K562 (cell line): ENCODE measurements at regions not wholly inside any gene's neighbourhood (a gene's known extent, or its start where the extent isn't known, plus 50 kb on each side); places are given as distances from the start of the nearest gene placed in this dataset.

Experiments used
- ATAC-seq: fragments of 200-7000 bp; cut with Tn5 transposase; 3 replicates; pipeline ENCODE4 v1.9.1; 2020; ENCODE audit warnings: moderate library complexity
- BruUV-seq: library from RNA; stranded (reverse); fragments of 400-500 nt; replicated peaks from 2 replicates; lab custom pipeline; 2021; lab: Mats Ljungman, UMichigan
- CTCF ChIA-PET: fragments of 300-600 bp; formaldehyde crosslinking; extraction: SDS; loops from one replicate; lab custom pipeline; 2021; ENCODE audit warnings: low intra/inter-chr PET ratio; lab: Yijun Ruan, JAX
- POLR2A ChIA-PET: fragments of 300-600, 350-650 bp; sonication (Branson Sonifier 250); formaldehyde crosslinking; extraction: SDS; loops from one replicate; lab custom pipeline; 2021; ENCODE audit warnings: antibody characterized with exemption, inconsistent platforms; lab: Yijun Ruan, JAX
- DNase-seq, 4 experiments: peaks; one replicate each; pipeline versions ENCODE4 v3.0.0 to v3.0.0-alpha.2; 2011 to 2018; ENCODE audit warnings: low spot score in 3 of 4, mixed read lengths in 3 of 4; ENCODE audit errors: extremely low read depth in 1 of 4
- FAIRE-seq: peaks from 2 replicates; lab custom pipeline; 2011; peaks lifted over from hg19 to GRCh38; lab: Jason Lieb, UNC
- H2AFZ ChIP-seq: 2 replicates; pipeline ENCODE4 v1.6.0; 2011; ENCODE audit warnings: low read depth, low read length, control low read depth, inconsistent platforms
- H3K27ac ChIP-seq: fragments of 200-600 bp; 3 replicates; pipeline ENCODE4 v1.8.0; 2011; ENCODE audit warnings: low read depth, mild to moderate bottlenecking, control low read depth, inconsistent platforms, low read length, moderate library complexity, mixed read lengths; ENCODE audit errors: extremely low read depth
- H3K27me3 ChIP-seq, 2 experiments: fragments of 300-600 bp in 1 of 2; 2 replicates in 1 of 2; 3 replicates in 1 of 2; pipeline versions ENCODE4 v1.6.0 to v1.8.0; 2011; ENCODE audit warnings: inconsistent platforms in 2 of 2, low read length in 2 of 2, mild to moderate bottlenecking in 1 of 2, mixed read lengths in 1 of 2, moderate library complexity in 1 of 2; ENCODE audit not compliant: control insufficient read depth in 2 of 2, insufficient read depth in 2 of 2
- H3K36me3 ChIP-seq: fragments of 300-600 bp; 3 replicates; pipeline ENCODE4 v1.8.0; 2011; ENCODE audit warnings: mild to moderate bottlenecking, low read length, inconsistent platforms; ENCODE audit not compliant: control insufficient read depth, insufficient read depth
- H3K4me1 ChIP-seq, 2 experiments: fragments of 200-600 bp in 1 of 2; replicated peaks in 1 of 2; 2 replicates in 1 of 2; 3 replicates in 1 of 2; pipeline versions ENCODE4 v1.5.1 to v1.8.0; 2011; ENCODE audit warnings: inconsistent platforms in 2 of 2, low read length in 2 of 2, mild to moderate bottlenecking in 1 of 2, mixed read lengths in 1 of 2, moderate library complexity in 1 of 2; ENCODE audit not compliant: control insufficient read depth in 2 of 2, insufficient read depth in 2 of 2
- H3K4me2 ChIP-seq: 2 replicates; pipeline ENCODE4 v1.6.1; 2011; ENCODE audit warnings: low read length, control low read depth, inconsistent platforms, mixed read lengths; ENCODE audit not compliant: insufficient read depth
- H3K4me3 ChIP-seq: fragments of 200-600 bp; sonication (generic), shearing (Covaris generic); 2 replicates; pipeline ENCODE4 v1.5.1; 2016; ENCODE audit warnings: control low read depth, inconsistent platforms
- H3K79me2 ChIP-seq: fragments of 200-600 bp; 3 replicates; pipeline ENCODE4 v1.8.0; 2011; ENCODE audit warnings: low read length, inconsistent platforms; ENCODE audit not compliant: control insufficient read depth, insufficient read depth
- H3K9ac ChIP-seq, 2 experiments: 2 replicates each; pipeline versions ENCODE4 v1.6.0 to v1.6.1; 2011; ENCODE audit warnings: low read depth in 2 of 2, low read length in 2 of 2, control low read depth in 1 of 2, inconsistent platforms in 1 of 2, mild to moderate bottlenecking in 1 of 2, mixed read lengths in 1 of 2; ENCODE audit not compliant: insufficient read depth in 1 of 2
- H3K9me1 ChIP-seq: one replicate; pipeline ENCODE4 v1.6.0; 2011; ENCODE audit warnings: inconsistent platforms, mild to moderate bottlenecking, low read length, moderate library complexity; ENCODE audit not compliant: control insufficient read depth, insufficient read depth
- H3K9me3 ChIP-seq: replicated peaks from 2 replicates; pipeline ENCODE4 v1.5.1; 2011; ENCODE audit warnings: low read depth, low read length, inconsistent platforms; ENCODE audit not compliant: control insufficient read depth, insufficient read depth
- H4K20me1 ChIP-seq: replicated peaks from 2 replicates; pipeline ENCODE4 v1.6.1; 2011; ENCODE audit warnings: low read length, inconsistent platforms, mixed read lengths; ENCODE audit not compliant: control insufficient read depth, insufficient read depth
- CEBPZ ChIP-seq: fragments of 150-350 bp; IDR thresholded peaks from 2 replicates; pipeline ENCODE4 v1.6.1; 2014; ENCODE audit warnings: low read depth, mild to moderate bottlenecking, low read length, borderline replicate concordance
- DMBX1 ChIP-seq: fragments of 250-450 bp; sonication (Bioruptor Pico); IDR thresholded peaks from 2 replicates; pipeline ENCODE4 v1.8.0; 2022; ENCODE audit warnings: inconsistent platforms, mild to moderate bottlenecking, moderate library complexity, borderline replicate concordance
- ZNF140 ChIP-seq: fragments of 250-450 bp; sonication (Bioruptor Pico); IDR thresholded peaks from 2 replicates; pipeline ENCODE4 v1.8.0; 2021; ENCODE audit warnings: moderate library complexity, mild to moderate bottlenecking, inconsistent platforms
- WGBS: fragments of 100-300 bp; shearing (Covaris generic); methylation state at CpG from one replicate; pipeline ENCODE4 v1.1.6; 2016; ENCODE audit warnings: low coverage, mixed read lengths; ENCODE audit not compliant: insufficient coverage; ENCODE audit errors: missing lambda C conversion rate; 5-methylcytosine and 5-hydroxymethylcytosine counted together
- in situ Hi-C: fragments of 300-500 bp; cut with MboI; formaldehyde crosslinking; loops from 4 replicates; pipeline ENCODE4 v1.15.0; 2018; ENCODE audit warnings: inconsistent platforms, mixed read lengths
- intact Hi-C: fragments of 100-400 bp; cut with micrococcal nuclease; formaldehyde crosslinking; loops from 2 replicates; pipeline ENCODE4 v1.14.2; 2022
- TF ChIP-seq, protein P1 (sequence below): sonication (generic); formaldehyde crosslinking; IDR thresholded peaks from 2 replicates; pipeline ENCODE4 v1.8.1; 2023; ENCODE audit warnings: mild to moderate bottlenecking, missing genetic modification reagents
- TF ChIP-seq, protein P2 (sequence below): sonication (generic); formaldehyde crosslinking; IDR thresholded peaks from 2 replicates; pipeline ENCODE4 v1.8.0; 2022; ENCODE audit warnings: missing genetic modification reagents, mild to moderate bottlenecking, borderline replicate concordance
- TF ChIP-seq, protein P3 (sequence below): sonication (generic); formaldehyde crosslinking; IDR thresholded peaks from 2 replicates; pipeline ENCODE4 v1.8.1; 2023; ENCODE audit warnings: mild to moderate bottlenecking, missing genetic modification reagents

- Histone ChIP-seq H3K9me1 (no peaks in the 10 kb centered on the region), H3K79me2 (no peaks in the 10 kb centered on the region), H4K20me1 (no peaks in the 10 kb centered on the region), H2AFZ (no peak overlapping the region), H3K4me2 (no peak overlapping the region), H3K4me3 (no peak overlapping the region), H3K9ac (no peak overlapping the region), H3K27ac (no peak overlapping the region), H3K27me3 (no peaks in the 10 kb centered on the region), H3K36me3 (no peaks in the 10 kb centered on the region), H3K9me3 (no peaks in the 10 kb centered on the region), H3K4me1 (no peaks in the 10 kb centered on the region)
- no TSS peak for BruUV-seq
- no peak for DNase-seq
- no peak for FAIRE-seq
- WGBS, result 0% methylated on average over 7 of the region's 7 CpGs
- no peak for ATAC-seq
- CTCF ChIA-PET, result no interaction called here
- in situ Hi-C loops, result no loop called here
- intact Hi-C loops, result no loop called here
- POLR2A ChIA-PET, result no interaction called here
- TF ChIP-seq CEBPZ, result no peak
- no peak for TF ChIP-seq DMBX1 (CRISPR knock-in tag)
- TF ChIP-seq, protein P1, sequence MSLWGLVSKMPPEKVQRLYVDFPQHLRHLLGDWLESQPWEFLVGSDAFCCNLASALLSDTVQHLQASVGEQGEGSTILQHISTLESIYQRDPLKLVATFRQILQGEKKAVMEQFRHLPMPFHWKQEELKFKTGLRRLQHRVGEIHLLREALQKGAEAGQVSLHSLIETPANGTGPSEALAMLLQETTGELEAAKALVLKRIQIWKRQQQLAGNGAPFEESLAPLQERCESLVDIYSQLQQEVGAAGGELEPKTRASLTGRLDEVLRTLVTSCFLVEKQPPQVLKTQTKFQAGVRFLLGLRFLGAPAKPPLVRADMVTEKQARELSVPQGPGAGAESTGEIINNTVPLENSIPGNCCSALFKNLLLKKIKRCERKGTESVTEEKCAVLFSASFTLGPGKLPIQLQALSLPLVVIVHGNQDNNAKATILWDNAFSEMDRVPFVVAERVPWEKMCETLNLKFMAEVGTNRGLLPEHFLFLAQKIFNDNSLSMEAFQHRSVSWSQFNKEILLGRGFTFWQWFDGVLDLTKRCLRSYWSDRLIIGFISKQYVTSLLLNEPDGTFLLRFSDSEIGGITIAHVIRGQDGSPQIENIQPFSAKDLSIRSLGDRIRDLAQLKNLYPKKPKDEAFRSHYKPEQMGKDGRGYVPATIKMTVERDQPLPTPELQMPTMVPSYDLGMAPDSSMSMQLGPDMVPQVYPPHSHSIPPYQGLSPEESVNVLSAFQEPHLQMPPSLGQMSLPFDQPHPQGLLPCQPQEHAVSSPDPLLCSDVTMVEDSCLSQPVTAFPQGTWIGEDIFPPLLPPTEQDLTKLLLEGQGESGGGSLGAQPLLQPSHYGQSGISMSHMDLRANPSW (CRISPR knock-in tag), result no peak
- TF ChIP-seq, protein P2, sequence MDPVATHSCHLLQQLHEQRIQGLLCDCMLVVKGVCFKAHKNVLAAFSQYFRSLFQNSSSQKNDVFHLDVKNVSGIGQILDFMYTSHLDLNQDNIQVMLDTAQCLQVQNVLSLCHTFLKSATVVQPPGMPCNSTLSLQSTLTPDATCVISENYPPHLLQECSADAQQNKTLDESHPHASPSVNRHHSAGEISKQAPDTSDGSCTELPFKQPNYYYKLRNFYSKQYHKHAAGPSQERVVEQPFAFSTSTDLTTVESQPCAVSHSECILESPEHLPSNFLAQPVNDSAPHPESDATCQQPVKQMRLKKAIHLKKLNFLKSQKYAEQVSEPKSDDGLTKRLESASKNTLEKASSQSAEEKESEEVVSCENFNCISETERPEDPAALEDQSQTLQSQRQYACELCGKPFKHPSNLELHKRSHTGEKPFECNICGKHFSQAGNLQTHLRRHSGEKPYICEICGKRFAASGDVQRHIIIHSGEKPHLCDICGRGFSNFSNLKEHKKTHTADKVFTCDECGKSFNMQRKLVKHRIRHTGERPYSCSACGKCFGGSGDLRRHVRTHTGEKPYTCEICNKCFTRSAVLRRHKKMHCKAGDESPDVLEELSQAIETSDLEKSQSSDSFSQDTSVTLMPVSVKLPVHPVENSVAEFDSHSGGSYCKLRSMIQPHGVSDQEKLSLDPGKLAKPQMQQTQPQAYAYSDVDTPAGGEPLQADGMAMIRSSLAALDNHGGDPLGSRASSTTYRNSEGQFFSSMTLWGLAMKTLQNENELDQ (CRISPR knock-in tag), result no peak
- TF ChIP-seq ZNF140 (CRISPR knock-in tag), result no peak
- TF ChIP-seq, protein P3, sequence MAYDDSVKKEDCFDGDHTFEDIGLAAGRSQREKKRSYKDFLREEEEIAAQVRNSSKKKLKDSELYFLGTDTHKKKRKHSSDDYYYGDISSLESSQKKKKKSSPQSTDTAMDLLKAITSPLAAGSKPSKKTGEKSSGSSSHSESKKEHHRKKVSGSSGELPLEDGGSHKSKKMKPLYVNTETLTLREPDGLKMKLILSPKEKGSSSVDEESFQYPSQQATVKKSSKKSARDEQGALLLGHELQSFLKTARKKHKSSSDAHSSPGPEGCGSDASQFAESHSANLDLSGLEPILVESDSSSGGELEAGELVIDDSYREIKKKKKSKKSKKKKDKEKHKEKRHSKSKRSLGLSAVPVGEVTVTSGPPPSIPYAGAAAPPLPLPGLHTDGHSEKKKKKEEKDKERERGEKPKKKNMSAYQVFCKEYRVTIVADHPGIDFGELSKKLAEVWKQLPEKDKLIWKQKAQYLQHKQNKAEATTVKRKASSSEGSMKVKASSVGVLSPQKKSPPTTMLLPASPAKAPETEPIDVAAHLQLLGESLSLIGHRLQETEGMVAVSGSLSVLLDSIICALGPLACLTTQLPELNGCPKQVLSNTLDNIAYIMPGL (CRISPR knock-in tag), result no peak
Measured at GRCh38 chr18:37741032-37741623, 175.5 kb upstream of the CELF4 start.
